ENCODE measurements at regions not wholly inside any gene's neighbourhood (a gene's known extent, or its start where the extent isn't known, plus 50 kb on each side); places are given as distances from the start of the nearest gene placed in this dataset.

GRCh38 chr9:107163370-107163769 is 119.7 kb upstream of the RAD23B start:
- DNase-seq (ENCODE audit: low spot score): no peak

GRCh38 chr9:107169796-107170195 is 113.3 kb upstream of the RAD23B start:
- no peak for DNase-seq (ENCODE audit: low spot score)

DNA sequence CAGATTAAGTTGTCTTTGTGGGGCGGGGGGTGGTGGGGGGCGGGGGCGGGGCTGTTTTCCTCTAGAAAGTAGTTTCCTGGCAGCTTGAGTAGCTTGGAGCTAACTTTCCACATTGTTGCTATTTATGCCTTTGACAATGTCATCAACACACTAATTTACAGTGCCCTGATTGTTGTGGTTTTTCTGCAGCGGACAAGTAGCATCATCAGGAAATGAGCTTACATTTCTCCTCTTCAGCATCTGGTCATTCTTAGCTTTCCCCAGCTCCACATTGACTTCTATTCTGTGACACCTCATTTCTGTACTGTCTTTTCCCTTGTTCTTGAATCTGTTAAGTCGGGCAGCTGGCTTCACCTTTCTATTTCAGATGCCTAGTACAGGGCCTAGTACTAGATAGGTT is 112.3 kb upstream of the RAD23B start:
- no peak for DNase-seq (ENCODE audit: low spot score)

- DNase-seq (ENCODE audit: low spot score): peak; percentile 79
Measured at GRCh38 chr9:107172160-107172978, 110.7 kb upstream of the RAD23B start.

DNA sequence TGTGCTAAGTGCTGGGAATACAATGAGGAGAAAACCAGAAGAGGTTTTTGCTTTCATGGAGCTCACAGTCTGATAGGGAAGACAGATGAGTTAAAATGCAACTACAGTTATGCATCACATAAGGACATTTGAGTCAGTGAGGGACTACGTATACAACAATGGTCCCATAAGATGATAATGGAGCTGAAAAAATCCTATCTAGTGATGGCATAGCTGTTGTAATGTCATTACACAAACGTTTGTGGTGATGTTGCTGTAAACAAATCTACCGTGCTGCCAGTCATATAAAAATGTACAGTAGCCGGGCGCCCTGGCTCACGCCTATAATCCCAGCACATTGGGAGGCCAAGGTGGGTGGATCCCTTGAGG is 110.1 kb upstream of the RAD23B start:
- DNase-seq (ENCODE audit: low spot score): no peak

GRCh38 chr9:107173422-107174180 is 109.5 kb upstream of the RAD23B start:
- no peak for DNase-seq (ENCODE audit: low spot score)

DNA sequence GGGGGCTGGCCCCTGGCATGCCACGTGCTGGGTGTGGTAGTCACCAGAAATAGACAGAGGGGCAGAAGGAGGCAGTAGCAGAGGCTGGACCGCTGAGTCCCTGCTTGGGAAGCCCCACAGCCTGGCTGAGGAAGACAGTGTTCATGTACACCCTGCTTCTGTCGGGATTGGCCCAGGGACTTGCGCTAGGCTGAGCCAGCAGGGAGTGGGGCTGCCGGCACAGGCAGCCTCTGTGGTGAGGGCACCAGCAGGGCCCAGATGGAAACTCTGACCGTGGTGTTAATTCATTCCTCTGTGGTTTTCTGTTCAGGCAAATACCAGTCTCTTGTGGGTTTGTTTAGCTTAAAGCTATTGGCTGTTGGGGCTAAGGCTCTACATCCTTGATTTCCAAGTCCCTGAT is 108.6 kb upstream of the RAD23B start:
- DNase-seq (ENCODE audit: low spot score): no peak

DNA sequence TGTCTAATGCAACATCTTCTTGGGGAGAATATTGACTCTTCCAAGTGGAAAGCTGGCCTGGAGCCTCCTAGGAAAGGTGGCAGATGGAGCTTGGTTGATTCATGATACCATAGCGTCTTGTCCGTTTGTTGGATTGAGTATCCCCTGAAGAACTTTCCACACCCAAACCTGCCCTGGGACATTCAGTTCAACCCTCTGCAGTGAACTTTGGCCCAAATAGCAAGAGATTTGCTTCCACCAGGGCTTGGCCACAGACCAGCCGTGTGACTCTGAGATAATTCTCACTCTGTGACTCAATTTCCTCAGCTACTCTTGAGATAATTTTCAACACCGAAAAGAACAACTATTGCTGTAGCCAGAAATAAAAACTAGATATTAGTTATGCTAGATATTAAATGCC is 108.0 kb upstream of the RAD23B start:
- no peak for DNase-seq (ENCODE audit: low spot score)

DNA sequence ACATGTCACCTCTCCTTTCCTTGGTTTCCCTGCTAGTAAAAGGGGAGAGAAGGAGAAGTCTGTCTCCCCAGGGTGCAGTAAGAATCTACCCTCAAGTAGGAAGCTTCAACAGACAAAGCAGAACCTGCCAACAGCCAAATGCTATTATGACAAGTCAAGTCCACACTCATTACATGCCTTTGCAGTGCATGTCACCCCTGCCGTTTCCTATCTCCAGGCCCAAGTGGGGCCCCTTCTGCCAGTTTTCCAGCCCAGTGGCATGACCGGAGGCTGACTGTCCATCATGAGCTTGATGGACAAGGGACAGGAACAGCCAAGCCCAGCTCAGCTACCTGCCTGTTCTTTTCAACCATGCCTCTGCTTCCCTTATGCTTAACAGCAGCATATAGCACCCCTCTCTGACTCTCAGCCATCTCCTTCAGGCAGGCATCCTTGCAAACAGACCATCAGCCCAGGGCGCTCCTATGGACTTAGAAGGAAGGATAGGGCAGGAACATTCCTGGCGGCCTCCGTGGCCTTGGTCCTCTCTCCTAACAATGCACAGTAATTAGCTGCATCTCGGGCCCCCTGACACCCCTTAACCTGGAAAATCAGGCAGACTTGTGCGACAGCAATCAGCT is 107.2 kb upstream of the RAD23B start:
- no peak for DNase-seq (ENCODE audit: low spot score)

DNA sequence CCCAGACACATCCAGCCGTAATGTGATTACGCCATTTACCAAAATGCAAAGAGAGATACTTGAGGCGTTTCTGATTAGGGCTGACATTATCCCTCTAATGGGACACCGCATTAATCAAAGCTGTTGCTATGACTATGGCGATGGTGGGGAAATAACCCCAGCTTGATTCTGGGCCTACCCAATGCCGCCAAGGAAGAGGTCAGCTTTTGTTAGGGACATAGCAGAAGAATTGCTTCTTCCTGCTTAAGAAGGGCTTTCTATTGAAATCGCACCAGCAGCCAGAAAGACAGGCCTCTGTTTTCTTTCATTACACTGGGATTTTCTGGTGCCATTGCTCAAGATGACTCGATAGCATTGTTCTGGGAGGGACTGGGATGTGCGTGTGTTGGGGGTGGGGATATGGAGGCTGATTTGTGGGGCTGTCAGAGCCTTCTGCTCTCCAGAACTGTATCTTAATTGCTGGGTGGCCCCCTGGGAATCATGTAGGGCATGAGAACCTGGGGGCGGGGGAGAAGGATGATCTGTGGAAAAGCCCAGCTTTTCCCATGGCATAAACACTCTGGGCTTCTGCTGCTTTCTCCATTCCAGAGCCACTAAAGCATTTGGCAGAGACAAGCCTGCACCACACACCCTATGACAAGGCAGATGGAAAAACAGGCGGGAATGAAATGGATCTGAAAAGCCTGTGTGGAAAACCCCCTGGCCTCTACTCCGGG is 106.5 kb upstream of the RAD23B start:
- DNase-seq (ENCODE audit: low spot score): no peak

DNA sequence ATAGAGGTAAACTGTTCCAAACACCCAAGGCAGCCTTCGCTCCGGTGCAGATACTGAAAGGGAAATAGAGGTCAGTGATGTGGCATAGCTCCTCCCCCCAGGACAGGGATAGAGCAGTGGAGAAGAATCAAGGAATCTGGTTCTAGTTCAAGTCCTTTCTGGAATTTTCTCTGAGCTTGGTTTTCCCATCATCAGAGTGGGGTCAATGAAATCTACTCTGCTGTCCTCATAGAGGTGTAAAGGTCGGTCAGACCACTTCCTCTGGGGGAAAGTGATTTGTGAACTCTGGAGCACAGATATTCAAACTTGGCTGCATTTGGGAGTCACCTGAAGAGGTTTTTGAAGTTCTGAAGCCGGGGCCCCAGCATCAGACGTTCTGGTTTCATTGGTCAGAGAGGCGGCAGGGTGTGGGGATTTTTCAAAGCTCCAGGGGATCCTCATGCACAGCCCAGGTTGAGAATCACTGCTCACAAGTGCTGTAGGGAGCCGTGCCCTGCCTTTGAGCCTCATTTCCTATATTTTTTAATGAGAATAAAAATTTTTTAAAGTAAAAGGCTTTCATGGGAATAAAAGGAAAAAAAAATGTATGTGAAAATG is 105.7 kb upstream of the RAD23B start:
- no peak for DNase-seq (ENCODE audit: low spot score)

DNA sequence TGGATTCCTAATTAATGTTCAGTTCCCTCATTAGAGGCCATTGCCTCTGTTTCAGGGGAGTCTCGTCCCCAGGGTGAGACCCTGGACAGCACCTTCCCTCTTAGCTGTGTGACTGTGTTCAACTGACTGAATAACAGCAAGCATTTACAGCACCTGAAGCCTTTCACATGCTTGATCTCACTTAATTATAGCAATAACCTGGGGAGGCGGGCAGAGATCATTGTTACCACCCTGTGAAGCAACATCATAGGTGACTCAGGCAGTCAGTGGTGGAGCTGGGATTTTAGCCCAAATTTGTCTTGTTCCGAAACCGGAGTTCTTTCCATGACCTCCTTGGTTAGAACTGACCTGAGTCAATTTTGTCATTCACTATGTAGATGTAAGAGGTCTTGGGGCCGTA is 105.2 kb upstream of the RAD23B start:
- no peak for DNase-seq (ENCODE audit: low spot score)

DNA sequence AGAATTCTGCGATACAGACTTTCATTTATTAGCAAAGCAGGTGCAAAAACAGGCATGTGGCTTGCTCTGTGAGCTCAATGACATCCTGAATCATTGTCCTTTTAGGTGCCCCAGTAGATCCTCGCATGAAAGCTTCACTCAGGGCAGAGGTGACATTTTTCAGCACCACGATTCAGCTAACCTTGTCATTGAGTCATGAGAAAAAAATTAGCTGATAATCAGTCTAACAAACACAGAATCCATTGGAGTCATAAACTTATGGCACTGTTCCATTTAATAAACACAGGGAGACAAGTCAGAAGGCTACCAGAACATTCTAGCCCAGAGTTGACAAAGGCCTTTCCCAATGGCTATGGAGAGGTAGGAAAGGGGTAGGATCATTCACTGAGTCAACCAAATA is 104.8 kb upstream of the RAD23B start:
- no peak for DNase-seq (ENCODE audit: low spot score)

GRCh38 chr9:107180206-107180605 is 102.9 kb upstream of the RAD23B start:
- no peak for DNase-seq (ENCODE audit: low spot score)

DNA sequence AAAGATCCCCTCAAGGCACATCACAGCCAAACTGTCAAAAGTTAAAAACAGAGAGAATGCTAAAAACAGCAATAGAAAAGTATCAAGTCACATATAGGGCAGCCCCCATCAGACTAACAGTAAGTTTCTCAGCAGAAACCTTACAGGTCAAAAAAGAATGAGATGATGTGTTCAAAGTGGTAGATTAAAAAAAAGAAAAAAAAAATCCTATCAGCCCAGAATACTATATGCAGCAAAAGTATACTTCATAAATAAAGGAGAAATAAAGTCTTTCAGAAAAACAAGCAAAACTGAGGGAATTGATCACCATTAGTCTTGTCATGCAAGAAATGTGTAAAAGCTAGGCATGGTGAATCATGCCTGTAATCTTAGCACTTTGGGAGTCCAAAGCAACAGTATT is 99.9 kb upstream of the RAD23B start:
- no peak for DNase-seq (ENCODE audit: low spot score)

GRCh38 chr9:107188376-107188775 is 94.7 kb upstream of the RAD23B start:
- no peak for DNase-seq (ENCODE audit: low spot score)

DNA sequence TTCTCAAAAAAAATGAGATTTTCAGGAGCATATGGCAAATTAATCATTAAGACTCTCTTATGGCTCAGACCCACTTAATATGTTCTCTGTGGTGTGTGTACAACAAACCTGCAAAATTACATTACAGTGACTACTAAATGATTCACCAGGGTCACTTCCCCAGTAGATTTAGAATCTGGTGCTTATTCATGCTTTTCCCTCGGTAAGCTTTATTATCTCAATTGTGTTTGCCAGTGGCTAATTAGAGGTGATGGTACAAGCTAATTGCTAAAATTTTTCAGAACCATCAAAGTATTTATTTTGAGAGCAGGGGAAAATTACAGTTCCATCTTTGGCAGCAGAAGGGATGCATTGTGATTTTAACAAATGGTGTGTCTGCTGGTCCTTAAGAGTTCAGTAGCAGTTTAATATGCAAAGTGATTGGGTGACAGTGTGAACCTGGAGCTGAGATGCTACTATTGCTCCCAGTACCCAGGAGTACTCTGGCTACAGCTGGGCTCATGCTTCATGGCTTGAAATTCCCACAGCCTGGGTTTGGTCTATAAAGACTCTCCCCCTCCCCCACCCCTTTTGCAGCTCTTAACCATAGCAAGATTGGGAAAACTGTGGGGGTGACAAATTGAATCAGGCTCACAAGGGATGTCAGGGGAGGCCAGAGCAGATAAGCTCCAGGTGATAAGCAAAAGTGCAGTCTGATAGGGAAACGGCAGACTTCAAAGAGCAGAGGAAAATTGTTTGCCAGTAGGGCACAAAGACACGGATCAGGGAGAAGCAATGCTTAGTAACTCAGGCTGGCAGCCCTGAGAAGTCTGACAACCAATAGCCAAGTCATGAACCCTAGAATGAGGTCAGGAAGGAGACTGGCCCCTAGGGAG is 92.8 kb upstream of the RAD23B start:
- no peak for DNase-seq (ENCODE audit: low spot score)

DNA sequence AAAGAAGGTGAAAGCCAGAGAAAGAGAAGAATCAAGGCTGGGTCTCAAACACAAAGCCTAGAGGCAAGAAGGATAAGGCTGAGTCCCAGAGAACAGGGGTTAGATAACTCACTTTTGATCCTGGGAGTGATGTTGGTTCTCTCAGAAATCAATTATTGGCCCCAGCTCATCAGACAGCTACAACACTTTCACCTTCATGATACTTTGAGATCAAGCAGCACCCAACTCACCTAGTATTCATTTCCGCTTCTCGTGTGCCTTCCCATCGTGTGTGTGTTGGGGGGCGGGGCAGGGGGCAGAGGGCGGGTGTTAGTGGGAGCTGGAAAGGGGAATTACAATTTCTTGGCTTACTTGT is 92.2 kb upstream of the RAD23B start:
- DNase-seq (ENCODE audit: low spot score): no peak

GRCh38 chr9:107193251-107193650 is 89.8 kb upstream of the RAD23B start:
- no peak for DNase-seq (ENCODE audit: low spot score)

DNA sequence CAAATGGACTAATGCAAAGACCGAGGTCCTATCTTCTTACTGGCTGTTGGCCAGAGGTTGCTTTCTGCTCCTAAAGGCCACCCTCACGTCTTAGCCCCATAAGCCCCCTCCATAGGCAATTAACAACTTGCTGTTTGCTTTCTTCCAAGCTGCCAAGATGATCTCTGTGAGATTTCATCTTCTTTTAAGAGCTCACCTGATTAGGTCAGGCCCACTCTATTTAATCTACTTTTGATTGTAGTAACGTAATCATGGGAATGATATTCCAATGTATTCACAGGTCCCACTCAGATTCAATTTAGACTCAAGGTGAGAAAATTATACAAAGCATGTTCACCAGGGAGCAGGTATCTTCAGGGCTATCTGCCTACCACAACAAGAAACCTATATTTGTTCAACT is 84.4 kb upstream of the RAD23B start:
- no peak for DNase-seq (ENCODE audit: low spot score)

DNA sequence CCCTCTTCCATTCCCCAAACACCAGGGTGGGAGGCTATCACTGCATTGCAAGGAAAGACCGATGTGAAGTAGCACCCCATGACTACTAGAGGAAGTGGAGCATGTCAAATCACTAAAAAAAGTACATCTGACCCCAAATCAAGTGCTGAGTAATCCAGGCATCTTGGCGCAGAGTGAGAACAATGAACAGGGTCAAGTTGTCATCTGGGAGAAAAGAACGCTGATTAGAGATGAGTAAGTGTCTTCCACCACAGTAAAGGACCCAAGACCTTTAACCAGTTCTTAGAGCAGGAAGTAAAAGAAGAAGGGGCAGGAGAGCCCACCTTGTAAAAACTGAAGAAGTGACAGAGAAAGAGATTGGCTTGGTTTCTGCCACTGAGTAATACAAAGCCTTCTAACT is 75.0 kb upstream of the RAD23B start:
- DNase-seq (ENCODE audit: low spot score): no peak
